ENCODE measurements at regions not wholly inside any gene's neighbourhood (a gene's known extent, or its start where the extent isn't known, plus 50 kb on each side); places are given as distances from the start of the nearest gene placed in this dataset.

DNA sequence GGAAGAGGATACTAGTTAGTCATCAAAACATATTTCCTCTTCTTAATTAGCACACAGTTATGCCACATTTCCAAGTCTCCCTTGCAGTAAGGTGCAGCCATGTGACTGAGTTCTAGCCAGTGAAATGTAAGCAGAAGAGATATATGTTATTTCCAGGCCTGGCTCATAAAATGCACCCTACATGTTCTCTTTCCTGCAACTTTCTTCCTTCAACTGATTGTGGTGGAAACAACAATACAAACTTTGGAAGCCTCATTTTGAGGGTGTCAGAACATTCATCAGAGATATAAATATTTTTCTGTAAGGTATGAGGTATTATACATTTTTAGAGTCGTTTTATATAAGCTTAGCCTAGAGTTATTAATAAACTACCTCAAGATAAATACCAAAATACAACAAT lies 110.9 kb upstream of the PDE7B start:
- Histone ChIP-seq H2AFZ (ENCODE audit: low read length) (no peak overlapping the region), H3K4me2 (ENCODE audit: low read depth, low read length) (no peak overlapping the region), H3K4me3 (ENCODE audit: low read length) (no peak overlapping the region), H3K4me1 (ENCODE audit: low read length) (no peaks in the 10 kb centered on the region), H3K9ac (ENCODE audit: low read length) (no peak overlapping the region), H3K36me3 (replicated peaks; ENCODE audit: insufficient read depth, low read length) (no peaks in the 10 kb centered on the region), H3K27me3 (replicated peaks; ENCODE audit: insufficient read depth, low read length) (no peaks in the 10 kb centered on the region), H3K79me2 (ENCODE audit: low read length) (no peaks in the 10 kb centered on the region), H4K20me1 (ENCODE audit: insufficient read depth, low read length) (no peaks in the 10 kb centered on the region), H3F3A (ENCODE audit: insufficient read depth, low read length) (no peaks in the 10 kb centered on the region), H3K9me2 (replicated peaks; ENCODE audit: insufficient read depth, low read length) (no peaks in the 10 kb centered on the region), H3K9me3 (replicated peaks; ENCODE audit: insufficient read depth, low read length) (no peaks in the 10 kb centered on the region), H3K27ac (ENCODE audit: low read length) (no peak overlapping the region)
- no peak for TF ChIP-seq EZH2phosphoT487 (IDR thresholded peaks at IDR 0.05; ENCODE audit: low read length)
- no peak for TF ChIP-seq EZH2 (optimal IDR thresholded peaks at IDR 0.05; ENCODE audit: low read depth, low read length)
- TF ChIP-seq, protein P1, sequence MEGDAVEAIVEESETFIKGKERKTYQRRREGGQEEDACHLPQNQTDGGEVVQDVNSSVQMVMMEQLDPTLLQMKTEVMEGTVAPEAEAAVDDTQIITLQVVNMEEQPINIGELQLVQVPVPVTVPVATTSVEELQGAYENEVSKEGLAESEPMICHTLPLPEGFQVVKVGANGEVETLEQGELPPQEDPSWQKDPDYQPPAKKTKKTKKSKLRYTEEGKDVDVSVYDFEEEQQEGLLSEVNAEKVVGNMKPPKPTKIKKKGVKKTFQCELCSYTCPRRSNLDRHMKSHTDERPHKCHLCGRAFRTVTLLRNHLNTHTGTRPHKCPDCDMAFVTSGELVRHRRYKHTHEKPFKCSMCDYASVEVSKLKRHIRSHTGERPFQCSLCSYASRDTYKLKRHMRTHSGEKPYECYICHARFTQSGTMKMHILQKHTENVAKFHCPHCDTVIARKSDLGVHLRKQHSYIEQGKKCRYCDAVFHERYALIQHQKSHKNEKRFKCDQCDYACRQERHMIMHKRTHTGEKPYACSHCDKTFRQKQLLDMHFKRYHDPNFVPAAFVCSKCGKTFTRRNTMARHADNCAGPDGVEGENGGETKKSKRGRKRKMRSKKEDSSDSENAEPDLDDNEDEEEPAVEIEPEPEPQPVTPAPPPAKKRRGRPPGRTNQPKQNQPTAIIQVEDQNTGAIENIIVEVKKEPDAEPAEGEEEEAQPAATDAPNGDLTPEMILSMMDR (IDR thresholded peaks at IDR 0.05; ENCODE audit: low read length): no peak
- no peak for DNase-seq

DNA sequence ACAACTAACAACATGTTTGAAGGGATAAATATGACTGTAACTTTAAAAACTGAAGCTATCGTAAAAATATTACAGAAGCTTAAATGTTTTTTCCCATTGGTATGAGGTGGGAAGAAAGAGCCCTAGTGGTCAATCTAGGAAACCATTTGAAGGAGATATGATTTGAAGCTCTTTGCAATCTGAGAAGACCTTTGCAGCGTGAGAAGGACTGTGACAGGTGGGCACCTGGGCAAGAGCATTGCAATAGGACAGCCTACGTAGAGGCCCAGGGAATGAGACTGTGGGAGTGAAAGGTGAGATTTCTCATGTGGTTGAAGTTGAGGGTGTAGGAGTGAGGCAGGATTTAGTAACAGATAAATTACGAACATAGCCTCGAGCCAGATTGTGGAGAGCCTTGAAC lies 108.0 kb upstream of the PDE7B start:
- H3K4me1 ChIP-seq (ENCODE audit: low read length): no peaks in the 10 kb centered on the region
- no peak for TF ChIP-seq EZH2 (optimal IDR thresholded peaks at IDR 0.05; ENCODE audit: low read depth, low read length)
- TF ChIP-seq EZH2phosphoT487 (IDR thresholded peaks at IDR 0.05; ENCODE audit: low read length): no peak
- TF ChIP-seq, protein P1 (IDR thresholded peaks at IDR 0.05; ENCODE audit: low read length): no peak
- no peak overlapping the region for H3K27ac ChIP-seq (ENCODE audit: low read length)
- H3K9ac ChIP-seq (ENCODE audit: low read length): no peak overlapping the region
- no peaks in the 10 kb centered on the region for H3K27me3 ChIP-seq (replicated peaks; ENCODE audit: insufficient read depth, low read length)
- DNase-seq: no peak
- H3K4me3 ChIP-seq (ENCODE audit: low read length): no peak overlapping the region
- H3K9me3 ChIP-seq (replicated peaks; ENCODE audit: insufficient read depth, low read length): no peaks in the 10 kb centered on the region
- no peaks in the 10 kb centered on the region for H3K9me2 ChIP-seq (replicated peaks; ENCODE audit: insufficient read depth, low read length)
- H2AFZ ChIP-seq (ENCODE audit: low read length): no peak overlapping the region
- no peaks in the 10 kb centered on the region for H3F3A ChIP-seq (ENCODE audit: insufficient read depth, low read length)
- no peaks in the 10 kb centered on the region for H3K36me3 ChIP-seq (replicated peaks; ENCODE audit: insufficient read depth, low read length)
- no peaks in the 10 kb centered on the region for H4K20me1 ChIP-seq (ENCODE audit: insufficient read depth, low read length)
- no peaks in the 10 kb centered on the region for H3K79me2 ChIP-seq (ENCODE audit: low read length)
- no peak overlapping the region for H3K4me2 ChIP-seq (ENCODE audit: low read depth, low read length)

DNA sequence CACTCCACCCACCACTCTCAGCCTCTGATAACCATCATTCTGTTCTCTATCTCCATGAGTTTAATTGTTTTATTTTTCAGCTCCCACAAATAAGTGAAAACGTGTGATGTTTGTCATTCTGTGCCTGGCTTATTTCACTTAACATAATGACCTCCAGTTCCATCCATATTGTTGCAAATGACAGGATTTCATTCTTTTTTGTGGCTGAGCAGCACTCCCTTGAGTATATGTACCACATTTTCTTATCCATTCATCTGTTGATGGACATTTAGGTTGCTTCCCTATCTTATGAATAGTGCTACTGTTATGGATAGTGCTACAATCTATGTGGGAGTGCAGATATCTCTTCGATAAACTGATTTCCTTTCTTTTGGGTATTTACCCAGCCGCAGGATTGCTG lies 103.3 kb upstream of the PDE7B start:
- no peaks in the 10 kb centered on the region for H3K27me3 ChIP-seq (replicated peaks; ENCODE audit: insufficient read depth, low read length)
- H3K9me2 ChIP-seq (replicated peaks; ENCODE audit: insufficient read depth, low read length): no peaks in the 10 kb centered on the region
- no peak overlapping the region for H2AFZ ChIP-seq (ENCODE audit: low read length)
- no peaks in the 10 kb centered on the region for H3F3A ChIP-seq (ENCODE audit: insufficient read depth, low read length)
- no peak overlapping the region for H3K4me3 ChIP-seq (ENCODE audit: low read length)
- no peak for DNase-seq
- H3K9ac ChIP-seq (ENCODE audit: low read length): no peak overlapping the region
- H3K27ac ChIP-seq (ENCODE audit: low read length): no peak overlapping the region
- no peaks in the 10 kb centered on the region for H3K4me1 ChIP-seq (ENCODE audit: low read length)
- no peaks in the 10 kb centered on the region for H4K20me1 ChIP-seq (ENCODE audit: insufficient read depth, low read length)
- no peak overlapping the region for H3K4me2 ChIP-seq (ENCODE audit: low read depth, low read length)
- no peaks in the 10 kb centered on the region for H3K9me3 ChIP-seq (replicated peaks; ENCODE audit: insufficient read depth, low read length)
- TF ChIP-seq, protein P1 (IDR thresholded peaks at IDR 0.05; ENCODE audit: low read length): no peak
- no peaks in the 10 kb centered on the region for H3K79me2 ChIP-seq (ENCODE audit: low read length)
- no peaks in the 10 kb centered on the region for H3K36me3 ChIP-seq (replicated peaks; ENCODE audit: insufficient read depth, low read length)

DNA sequence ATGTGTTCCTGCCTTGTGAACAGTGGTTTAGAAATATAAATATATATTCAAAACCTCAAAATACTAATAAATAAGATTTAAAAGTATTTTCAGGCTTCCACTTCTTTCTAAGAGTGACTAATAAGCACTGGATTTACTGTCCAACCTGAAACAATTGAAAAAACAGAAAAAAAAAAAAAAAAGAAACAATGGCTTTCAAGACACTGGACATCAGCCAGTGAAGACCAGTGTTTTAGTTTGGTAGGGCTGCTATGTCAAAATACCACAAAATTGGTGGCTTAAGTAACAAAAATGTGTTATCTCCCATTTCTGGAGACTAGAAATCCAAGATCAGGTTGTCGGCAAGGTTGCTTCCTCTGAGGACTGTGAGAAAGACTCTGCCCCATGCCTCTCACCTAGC lies 101.4 kb upstream of the PDE7B start:
- DNase-seq: no peak
- Histone ChIP-seq H3K9me2 (replicated peaks; ENCODE audit: insufficient read depth, low read length) (no peaks in the 10 kb centered on the region), H3F3A (ENCODE audit: insufficient read depth, low read length) (no peaks in the 10 kb centered on the region), H4K20me1 (ENCODE audit: insufficient read depth, low read length) (no peaks in the 10 kb centered on the region), H2AFZ (ENCODE audit: low read length) (no peak overlapping the region), H3K4me3 (ENCODE audit: low read length) (no peak overlapping the region), H3K4me2 (ENCODE audit: low read depth, low read length) (no peak overlapping the region), H3K36me3 (replicated peaks; ENCODE audit: insufficient read depth, low read length) (no peaks in the 10 kb centered on the region), H3K9me3 (replicated peaks; ENCODE audit: insufficient read depth, low read length) (no peaks in the 10 kb centered on the region), H3K79me2 (ENCODE audit: low read length) (no peaks in the 10 kb centered on the region), H3K4me1 (ENCODE audit: low read length) (no peaks in the 10 kb centered on the region), H3K9ac (ENCODE audit: low read length) (no peak overlapping the region), H3K27me3 (replicated peaks; ENCODE audit: insufficient read depth, low read length) (no peaks in the 10 kb centered on the region), H3K27ac (ENCODE audit: low read length) (no peak overlapping the region)
- TF ChIP-seq, protein P1 (IDR thresholded peaks at IDR 0.05; ENCODE audit: low read length): no peak
- TF ChIP-seq EZH2 (optimal IDR thresholded peaks at IDR 0.05; ENCODE audit: low read depth, low read length): no peak
- no peak for TF ChIP-seq EZH2phosphoT487 (IDR thresholded peaks at IDR 0.05; ENCODE audit: low read length)
